ENCODE measurements at regions not wholly inside any gene's neighbourhood (a gene's known extent, or its start where the extent isn't known, plus 50 kb on each side); places are given as distances from the start of the nearest gene placed in this dataset.
"Not testable (repeated sequence)": the region's sequence is repeated elsewhere in the genome, so short reads cannot be mapped to it uniquely, and the experiment has no call there.

- Mint-ChIP-seq H3K9me3 (peaks cover 2 to 5% of the 10 kb centered on the region in 2 donors), H3K4me1 (no peaks in the 10 kb centered on the region), H3K4me3 (no peak overlapping the region), H3K36me3 (no peaks in the 10 kb centered on the region), H3K27ac (no peak overlapping the region), H3K27me3 (ENCODE audit: low read depth in 2 of 2) (no peaks in the 10 kb centered on the region)
- Histone ChIP-seq H3K36me3 (ENCODE audit: control insufficient read depth, insufficient read depth, low read length) (no peaks in the 10 kb centered on the region), H3K27ac (ENCODE audit: low read length) (no peak overlapping the region), H3K4me1 (ENCODE audit: control insufficient read depth, insufficient read depth, low read length) (no peaks in the 10 kb centered on the region), H3K9me3 (ENCODE audit: control insufficient read depth, insufficient read depth, low read length) (no peaks in the 10 kb centered on the region), H3K27me3 (ENCODE audit: control insufficient read depth, insufficient read depth, low read length) (no peaks in the 10 kb centered on the region), H3K4me3 (ENCODE audit: low read length) (no peak overlapping the region)
- intact Hi-C loops (cut with micrococcal nuclease) = no loop called here
- TF ChIP-seq CTCF (IDR thresholded peaks at IDR 0.05) = no peak
- ATAC-seq = no peak
- no peak for DNase-seq
- 78% methylated on average over 3 of the region's 3 CpGs for WGBS (ENCODE audit: insufficient coverage)
Measured at GRCh38 chr6:121711472-121711871, 276.0 kb downstream of the GJA1 start.

GRCh38 chr6:121717686-121718085 lies 282.2 kb downstream of the GJA1 start:
- peaks cover 10 to 21% of the 10 kb centered on the region in 2 donors for H3K9me3 Mint-ChIP-seq
- H3K27ac Mint-ChIP-seq = no peak overlapping the region
- H3K4me3 Mint-ChIP-seq = no peak overlapping the region
- 81% methylated on average over 3 of the region's 4 CpGs for WGBS (ENCODE audit: insufficient coverage)
- no peaks in the 10 kb centered on the region for H3K9me3 ChIP-seq (ENCODE audit: control insufficient read depth, insufficient read depth, low read length)
- H3K4me1 ChIP-seq (ENCODE audit: control insufficient read depth, insufficient read depth, low read length) = no peaks in the 10 kb centered on the region
- DNase-seq (no peak), ATAC-seq (no peak)
- H3K36me3 ChIP-seq (ENCODE audit: control insufficient read depth, insufficient read depth, low read length) = no peaks in the 10 kb centered on the region
- H3K27ac ChIP-seq (ENCODE audit: low read length) = no peak overlapping the region
- no peak overlapping the region for H3K4me3 ChIP-seq (ENCODE audit: low read length)
- H3K4me1 Mint-ChIP-seq = no peaks in the 10 kb centered on the region
- no peak for TF ChIP-seq CTCF (IDR thresholded peaks at IDR 0.05)
- H3K36me3 Mint-ChIP-seq = peaks cover 7% of the 10 kb centered on the region
- intact Hi-C loops (cut with micrococcal nuclease) = no loop called here
- no peaks in the 10 kb centered on the region for H3K27me3 ChIP-seq (ENCODE audit: control insufficient read depth, insufficient read depth, low read length)
- H3K27me3 Mint-ChIP-seq (ENCODE audit: low read depth in 2 of 2) = no peaks in the 10 kb centered on the region

GRCh38 chr6:121720867-121721266 lies 285.4 kb downstream of the GJA1 start:
- ATAC-seq; H3K36me3 ChIP-seq (ENCODE audit: control insufficient read depth, insufficient read depth, low read length); H3K4me3 Mint-ChIP-seq; H3K4me3 ChIP-seq (ENCODE audit: low read length); H3K27ac ChIP-seq (ENCODE audit: low read length); DNase-seq; intact Hi-C loops (cut with micrococcal nuclease); H3K27me3 Mint-ChIP-seq (ENCODE audit: low read depth in 2 of 2); H3K9me3 ChIP-seq (ENCODE audit: control insufficient read depth, insufficient read depth, low read length); H3K27me3 ChIP-seq (ENCODE audit: control insufficient read depth, insufficient read depth, low read length); H3K4me1 Mint-ChIP-seq; H3K27ac Mint-ChIP-seq; H3K4me1 ChIP-seq (ENCODE audit: control insufficient read depth, insufficient read depth, low read length); H3K36me3 Mint-ChIP-seq: not testable (repeated sequence)
- 89% methylated on average over 1 of the region's 1 CpG for WGBS (ENCODE audit: insufficient coverage)
- peaks cover 10 to 21% of the 10 kb centered on the region in 2 donors for H3K9me3 Mint-ChIP-seq

- Histone ChIP-seq H3K9me3 (ENCODE audit: control insufficient read depth, insufficient read depth, low read length) (no peaks in the 10 kb centered on the region), H3K27ac (ENCODE audit: low read length) (no peak overlapping the region), H3K4me1 (ENCODE audit: control insufficient read depth, insufficient read depth, low read length) (no peaks in the 10 kb centered on the region), H3K36me3 (ENCODE audit: control insufficient read depth, insufficient read depth, low read length) (no peaks in the 10 kb centered on the region), H3K4me3 (ENCODE audit: low read length) (no peak overlapping the region), H3K27me3 (ENCODE audit: control insufficient read depth, insufficient read depth, low read length) (no peaks in the 10 kb centered on the region)
- Mint-ChIP-seq H3K27me3 (ENCODE audit: low read depth in 2 of 2) (no peaks in the 10 kb centered on the region), H3K4me1 (no peaks in the 10 kb centered on the region), H3K27ac (no peak overlapping the region), H3K36me3 (no peaks in the 10 kb centered on the region), H3K4me3 (no peak overlapping the region), H3K9me3 (peaks cover 5 to 10% of the 10 kb centered on the region in 2 donors)
- WGBS (ENCODE audit: insufficient coverage) = 83% methylated on average over 2 of the region's 2 CpGs
- ATAC-seq (no peak), DNase-seq (no peak)
- no peak for TF ChIP-seq CTCF (IDR thresholded peaks at IDR 0.05)
- intact Hi-C loops (cut with micrococcal nuclease) = no loop called here
Measured at GRCh38 chr6:121723623-121724022, 288.2 kb downstream of the GJA1 start.
